ENCODE measurements at regions not wholly inside any gene's neighbourhood (a gene's known extent, or its start where the extent isn't known, plus 50 kb on each side); places are given as distances from the start of the nearest gene placed in this dataset.

- H3K36me3 ChIP-seq (ENCODE audit: control insufficient read depth, insufficient read depth, low read length): no peaks in the 10 kb centered on the region
- H3K4me3 ChIP-seq (replicated peaks in 1 of 4; ENCODE audit: control extremely low read depth in 1 of 4, insufficient read depth in 1 of 4, low read depth in 3 of 4, low read length in 4 of 4): no peak overlapping the region
- no peaks in the 10 kb centered on the region for H3K79me2 ChIP-seq (ENCODE audit: control insufficient read depth, insufficient read depth, low read length)
- no peaks in the 10 kb centered on the region for H3K9me3 ChIP-seq (ENCODE audit: control insufficient read depth, insufficient read depth, low read depth, low read length)
- no peaks in the 10 kb centered on the region for H3K27me3 ChIP-seq (ENCODE audit: control insufficient read depth, insufficient read depth, low read length)
- H3K27ac ChIP-seq (ENCODE audit: insufficient read depth, low read length): no peak overlapping the region
- no peak overlapping the region for H3K9ac ChIP-seq (ENCODE audit: insufficient read depth, low read length)
- DNase-seq (ENCODE audit: low read depth in 2 of 2): no peak
- H4K20me1 ChIP-seq (ENCODE audit: control insufficient read depth, extremely low read depth, insufficient read depth, low read length): no peaks in the 10 kb centered on the region
- H2AFZ ChIP-seq (ENCODE audit: low read length): no peak overlapping the region
- H3K4me2 ChIP-seq (ENCODE audit: extremely low read depth, insufficient read depth, low read length): no peak overlapping the region
- no peaks in the 10 kb centered on the region for H3K4me1 ChIP-seq (ENCODE audit: control insufficient read depth, extremely low read depth, insufficient read depth, low read length)
- TF ChIP-seq EZH2 (IDR thresholded peaks at IDR 0.05; ENCODE audit: low read length, missing control alignments) (no peak), CTCF (conservative IDR thresholded peaks at IDR 0.05 in 1 of 2, IDR thresholded peaks at IDR 0.05 in 1 of 2; ENCODE audit: low read depth in 1 of 2, low read length in 2 of 2) (no peak)
Observed at GRCh38 chr2:129747500-129748125, 231.9 kb upstream of the RAB6C start.

GRCh38 chr2:129748250-129748649 is 231.2 kb upstream of the RAB6C start:
- Histone ChIP-seq H3K9ac (ENCODE audit: insufficient read depth, low read length) (no peak overlapping the region), H3K27me3 (ENCODE audit: control insufficient read depth, insufficient read depth, low read length) (no peaks in the 10 kb centered on the region), H3K9me3 (ENCODE audit: control insufficient read depth, insufficient read depth, low read depth, low read length) (no peaks in the 10 kb centered on the region), H3K4me1 (ENCODE audit: control insufficient read depth, extremely low read depth, insufficient read depth, low read length) (no peaks in the 10 kb centered on the region), H3K4me2 (ENCODE audit: extremely low read depth, insufficient read depth, low read length) (no peak overlapping the region), H2AFZ (ENCODE audit: low read length) (no peak overlapping the region), H3K36me3 (ENCODE audit: control insufficient read depth, insufficient read depth, low read length) (no peaks in the 10 kb centered on the region), H3K79me2 (ENCODE audit: control insufficient read depth, insufficient read depth, low read length) (no peaks in the 10 kb centered on the region), H4K20me1 (ENCODE audit: control insufficient read depth, extremely low read depth, insufficient read depth, low read length) (no peaks in the 10 kb centered on the region), H3K27ac (ENCODE audit: insufficient read depth, low read length) (no peak overlapping the region), H3K4me3 (replicated peaks in 1 of 4; ENCODE audit: control extremely low read depth in 1 of 4, insufficient read depth in 1 of 4, low read depth in 3 of 4, low read length in 4 of 4) (no peak overlapping the region)
- TF ChIP-seq EZH2 (IDR thresholded peaks at IDR 0.05; ENCODE audit: low read length, missing control alignments): no peak
- TF ChIP-seq CTCF (conservative IDR thresholded peaks at IDR 0.05 in 1 of 2, IDR thresholded peaks at IDR 0.05 in 1 of 2; ENCODE audit: low read depth in 1 of 2, low read length in 2 of 2): no peak
- DNase-seq (ENCODE audit: low read depth in 2 of 2): no peak

GRCh38 chr2:129748653-129749052 is 230.8 kb upstream of the RAB6C start:
- no peaks in the 10 kb centered on the region for H3K36me3 ChIP-seq (ENCODE audit: control insufficient read depth, insufficient read depth, low read length)
- H3K9ac ChIP-seq (ENCODE audit: insufficient read depth, low read length): no peak overlapping the region
- no peak for DNase-seq (ENCODE audit: low read depth in 2 of 2)
- H3K4me3 ChIP-seq (replicated peaks in 1 of 4; ENCODE audit: control extremely low read depth in 1 of 4, insufficient read depth in 1 of 4, low read depth in 3 of 4, low read length in 4 of 4): no peak overlapping the region
- H3K79me2 ChIP-seq (ENCODE audit: control insufficient read depth, insufficient read depth, low read length): no peaks in the 10 kb centered on the region
- no peaks in the 10 kb centered on the region for H3K27me3 ChIP-seq (ENCODE audit: control insufficient read depth, insufficient read depth, low read length)
- no peak overlapping the region for H3K27ac ChIP-seq (ENCODE audit: insufficient read depth, low read length)
- no peak overlapping the region for H2AFZ ChIP-seq (ENCODE audit: low read length)
- no peaks in the 10 kb centered on the region for H3K9me3 ChIP-seq (ENCODE audit: control insufficient read depth, insufficient read depth, low read depth, low read length)
- TF ChIP-seq EZH2 (IDR thresholded peaks at IDR 0.05; ENCODE audit: low read length, missing control alignments) (no peak), CTCF (conservative IDR thresholded peaks at IDR 0.05 in 1 of 2, IDR thresholded peaks at IDR 0.05 in 1 of 2; ENCODE audit: low read depth in 1 of 2, low read length in 2 of 2) (no peak)
- H4K20me1 ChIP-seq (ENCODE audit: control insufficient read depth, extremely low read depth, insufficient read depth, low read length): no peaks in the 10 kb centered on the region
- H3K4me2 ChIP-seq (ENCODE audit: extremely low read depth, insufficient read depth, low read length): no peak overlapping the region
- H3K4me1 ChIP-seq (ENCODE audit: control insufficient read depth, extremely low read depth, insufficient read depth, low read length): no peaks in the 10 kb centered on the region
